ES-I3 (cell line): ENCODE measurements at regions not wholly inside any gene's neighbourhood (a gene's known extent, or its start where the extent isn't known, plus 50 kb on each side); places are given as distances from the start of the nearest gene placed in this dataset.
"Not testable (repeated sequence)": the region's sequence is repeated elsewhere in the genome, so short reads cannot be mapped to it uniquely, and the experiment has no call there.

Experiments used
- H3K36me3 ChIP-seq: 2 replicates; pipeline ENCODE4 v1.6.1; 2013; ENCODE audit warnings: mild to moderate bottlenecking, low read length, control low read depth, moderate library complexity; ENCODE audit not compliant: insufficient read depth
- H3K4me1 ChIP-seq: 2 replicates; pipeline ENCODE4 v1.6.1; 2013; ENCODE audit warnings: mild to moderate bottlenecking, control low read depth, low read length; ENCODE audit not compliant: insufficient read depth
- H3K9ac ChIP-seq: 2 replicates; pipeline ENCODE4 v1.6.1; 2013; ENCODE audit warnings: low read depth, mild to moderate bottlenecking, low read length, moderate library complexity
- H3K9me3 ChIP-seq: 2 replicates; pipeline ENCODE4 v1.6.1; 2013; ENCODE audit warnings: mild to moderate bottlenecking, low read length, moderate library complexity; ENCODE audit not compliant: control insufficient read depth, insufficient read depth

GRCh38 chr15:19899021-19899824 lies 642.4 kb downstream of the GOLGA6L6 start:
- Histone ChIP-seq H3K9ac (no peak overlapping the region), H3K9me3 (no peaks in the 10 kb centered on the region), H3K36me3 (no peaks in the 10 kb centered on the region), H3K4me1 (no peaks in the 10 kb centered on the region)

- H3K4me1 ChIP-seq, H3K9me3 ChIP-seq: not testable (repeated sequence)
These were observed 652.8 kb downstream of the GOLGA6L6 start for GRCh38 chr15:19888811-19889210.

GRCh38 chr15:19844061-19844460 lies 697.5 kb downstream of the GOLGA6L6 start:
- H3K9ac ChIP-seq, H3K4me1 ChIP-seq, H3K36me3 ChIP-seq, H3K9me3 ChIP-seq: not testable (repeated sequence)

More at GRCh38 chr15:19888811-19889210, 652.8 kb downstream of the GOLGA6L6 start:
- H3K36me3 ChIP-seq, H3K9ac ChIP-seq: not testable (repeated sequence)
